ENCODE measurements at regions not wholly inside any gene's neighbourhood (a gene's known extent, or its start where the extent isn't known, plus 50 kb on each side); places are given as distances from the start of the nearest gene placed in this dataset.

DNA sequence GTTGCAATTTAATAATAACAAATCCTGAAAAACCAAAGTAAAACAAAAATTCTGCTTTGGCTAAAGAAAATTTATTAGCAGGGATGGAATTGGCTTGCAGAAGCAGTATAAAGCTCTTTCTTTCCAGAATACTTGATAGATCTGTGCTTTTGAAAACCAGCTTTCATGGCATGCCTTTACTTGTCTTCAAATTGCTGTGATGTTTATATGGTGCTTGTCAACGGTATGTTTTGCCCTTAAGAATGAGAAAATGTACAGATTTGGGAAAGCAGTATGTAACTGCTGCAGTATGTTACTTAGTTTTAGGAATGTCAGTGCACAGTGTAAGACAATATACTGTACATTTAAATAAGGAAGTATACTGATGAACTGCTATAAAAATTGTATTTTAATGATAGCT is 120.8 kb upstream of the PCDH20 start:
- TF ChIP-seq CTCF (conservative IDR thresholded peaks at IDR 0.05) (no peak), ZFX (IDR thresholded peaks at IDR 0.05) (no peak)

Measured in C4-2B (cell line).